ENCODE measurements at regions not wholly inside any gene's neighbourhood (a gene's known extent, or its start where the extent isn't known, plus 50 kb on each side); places are given as distances from the start of the nearest gene placed in this dataset.

- no peaks in the 10 kb centered on the region for H3K36me3 ChIP-seq (ENCODE audit: low read length)
- no peaks in the 10 kb centered on the region for H3K27me3 ChIP-seq (ENCODE audit: low read length)
- no peak overlapping the region for H3K4me3 ChIP-seq (ENCODE audit: insufficient read depth, low read length, poor library complexity, severe bottlenecking)
- H3K79me2 ChIP-seq (ENCODE audit: insufficient read depth, low read length): no peaks in the 10 kb centered on the region
- H3K4me2 ChIP-seq (ENCODE audit: low read depth, low read length, poor library complexity, severe bottlenecking): no peak overlapping the region
- TF ChIP-seq CTCF (IDR thresholded peaks at IDR 0.05; ENCODE audit: insufficient read depth, low read length, poor library complexity, severe bottlenecking) (no peak), EZH2phosphoT487 (conservative IDR thresholded peaks at IDR 0.05; ENCODE audit: low read length) (no peak)
- no peak overlapping the region for H3K9ac ChIP-seq (ENCODE audit: low read length)
- H3F3A ChIP-seq (ENCODE audit: insufficient read depth): no peaks in the 10 kb centered on the region
- no peak overlapping the region for H2AFZ ChIP-seq (ENCODE audit: low read depth, low read length, severe bottlenecking)
- no peak overlapping the region for H3K27ac ChIP-seq (ENCODE audit: low read depth, low read length)
- no peaks in the 10 kb centered on the region for H3K9me3 ChIP-seq (ENCODE audit: insufficient read depth, low read length)
- H4K20me1 ChIP-seq (ENCODE audit: low read depth, low read length): no peaks in the 10 kb centered on the region
- H3K9me2 ChIP-seq (replicated peaks; ENCODE audit: insufficient read depth, low read length): no peaks in the 10 kb centered on the region; the same call in 1 of the 2 replicates
Observed at GRCh38 chr10:9024210-9024609, 969.7 kb downstream of the GATA3 start.

GRCh38 chr10:9028231-9028630 is 973.7 kb downstream of the GATA3 start:
- Histone ChIP-seq H3K9ac (ENCODE audit: low read length) (no peak overlapping the region), H3K79me2 (ENCODE audit: insufficient read depth, low read length) (no peaks in the 10 kb centered on the region), H3K4me2 (ENCODE audit: low read depth, low read length, poor library complexity, severe bottlenecking) (no peak overlapping the region), H3K9me2 (replicated peaks; ENCODE audit: insufficient read depth, low read length) (no peaks in the 10 kb centered on the region), H3K4me3 (ENCODE audit: insufficient read depth, low read length, poor library complexity, severe bottlenecking) (no peak overlapping the region), H3K27me3 (ENCODE audit: low read length) (no peaks in the 10 kb centered on the region), H3K9me3 (ENCODE audit: insufficient read depth, low read length) (no peaks in the 10 kb centered on the region), H3F3A (ENCODE audit: insufficient read depth) (no peaks in the 10 kb centered on the region), H4K20me1 (ENCODE audit: low read depth, low read length) (no peaks in the 10 kb centered on the region), H3K36me3 (ENCODE audit: low read length) (no peaks in the 10 kb centered on the region), H2AFZ (ENCODE audit: low read depth, low read length, severe bottlenecking) (no peak overlapping the region), H3K27ac (ENCODE audit: low read depth, low read length) (no peak overlapping the region)
- TF ChIP-seq CTCF (IDR thresholded peaks at IDR 0.05; ENCODE audit: insufficient read depth, low read length, poor library complexity, severe bottlenecking) (no peak), EZH2phosphoT487 (conservative IDR thresholded peaks at IDR 0.05; ENCODE audit: low read length) (no peak)

GRCh38 chr10:9035355-9035754 is 980.9 kb downstream of the GATA3 start:
- H3K27ac ChIP-seq (ENCODE audit: low read depth, low read length): no peak overlapping the region
- no peaks in the 10 kb centered on the region for H3K27me3 ChIP-seq (ENCODE audit: low read length)
- TF ChIP-seq EZH2phosphoT487 (conservative IDR thresholded peaks at IDR 0.05; ENCODE audit: low read length) (no peak), CTCF (IDR thresholded peaks at IDR 0.05; ENCODE audit: insufficient read depth, low read length, poor library complexity, severe bottlenecking) (no peak)
- no peaks in the 10 kb centered on the region for H3K36me3 ChIP-seq (ENCODE audit: low read length)
- no peaks in the 10 kb centered on the region for H4K20me1 ChIP-seq (ENCODE audit: low read depth, low read length)
- H3K9me3 ChIP-seq (ENCODE audit: insufficient read depth, low read length): no peaks in the 10 kb centered on the region
- no peaks in the 10 kb centered on the region for H3K9me2 ChIP-seq (replicated peaks; ENCODE audit: insufficient read depth, low read length)
- no peak overlapping the region for H3K4me3 ChIP-seq (ENCODE audit: insufficient read depth, low read length, poor library complexity, severe bottlenecking)
- H3K79me2 ChIP-seq (ENCODE audit: insufficient read depth, low read length): no peaks in the 10 kb centered on the region
- H2AFZ ChIP-seq (ENCODE audit: low read depth, low read length, severe bottlenecking): no peak overlapping the region
- no peak overlapping the region for H3K9ac ChIP-seq (ENCODE audit: low read length)
- H3F3A ChIP-seq (ENCODE audit: insufficient read depth): no peaks in the 10 kb centered on the region
- no peak overlapping the region for H3K4me2 ChIP-seq (ENCODE audit: low read depth, low read length, poor library complexity, severe bottlenecking)
